NCI-H2227 treated with DMSO at 0.1 percent for 48 hours (cell line): ENCODE measurements at regions not wholly inside any gene's neighbourhood (a gene's known extent, or its start where the extent isn't known, plus 50 kb on each side); places are given as distances from the start of the nearest gene placed in this dataset.
"Not testable (repeated sequence)": the region's sequence is repeated elsewhere in the genome, so short reads cannot be mapped to it uniquely, and the experiment has no call there.

Experiments
- DNase-seq: peaks from one replicate; lab custom pipeline; 2025; lab: John Stamatoyannopoulos, UW

DNA sequence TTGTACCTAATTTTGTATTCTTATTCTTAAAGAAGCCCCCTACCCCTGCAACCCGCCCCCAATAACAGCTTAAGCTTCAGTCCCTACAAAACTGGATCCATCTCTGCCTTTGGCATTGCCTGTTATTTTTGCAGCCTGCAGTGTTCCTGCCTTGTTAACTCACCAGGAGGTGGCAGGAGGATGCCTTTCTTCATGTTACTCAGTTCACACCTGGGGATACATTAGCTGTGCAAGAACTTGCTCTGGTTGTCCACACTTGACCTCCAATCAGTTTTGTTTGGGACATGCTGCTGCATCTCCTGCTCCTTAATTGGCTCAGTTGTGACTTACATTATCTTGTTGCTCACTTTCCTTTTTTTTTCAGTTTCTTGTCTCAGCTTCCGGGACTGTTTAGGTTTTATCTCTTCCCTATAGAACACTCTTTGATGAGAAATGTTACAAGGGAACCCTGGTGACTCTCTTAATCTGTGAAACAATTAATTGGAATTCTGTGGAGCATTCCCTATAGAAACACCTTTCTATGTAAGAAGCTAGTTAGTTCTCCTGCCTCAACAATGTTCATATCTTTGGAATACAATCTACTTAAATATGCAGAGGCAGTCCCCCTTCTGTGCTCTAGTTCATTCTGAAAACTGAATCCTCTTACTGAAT lies 467.7 kb upstream of the ACO1 start:
- no peak for DNase-seq

DNA sequence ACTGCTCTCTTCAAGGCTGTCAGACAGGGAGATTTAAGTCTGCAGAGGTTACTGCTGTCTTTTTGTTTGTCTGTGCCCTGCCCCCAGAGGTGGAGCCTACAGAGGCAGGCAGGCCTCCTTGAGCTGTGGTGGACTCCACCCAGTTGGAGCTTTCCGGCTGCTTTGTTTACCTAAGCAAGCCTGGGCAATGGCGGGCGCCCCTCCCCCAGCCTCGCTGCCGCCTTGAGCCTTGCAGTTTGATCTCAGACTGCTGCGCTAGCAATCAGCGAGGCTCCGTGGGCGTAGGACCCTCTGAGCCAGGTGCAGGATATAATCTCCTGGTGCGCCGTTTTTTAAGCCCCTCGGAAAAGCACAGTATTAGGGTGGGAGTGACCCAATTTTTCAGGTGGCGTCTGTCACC lies 446.7 kb upstream of the ACO1 start:
- not testable (repeated sequence) for DNase-seq

DNA sequence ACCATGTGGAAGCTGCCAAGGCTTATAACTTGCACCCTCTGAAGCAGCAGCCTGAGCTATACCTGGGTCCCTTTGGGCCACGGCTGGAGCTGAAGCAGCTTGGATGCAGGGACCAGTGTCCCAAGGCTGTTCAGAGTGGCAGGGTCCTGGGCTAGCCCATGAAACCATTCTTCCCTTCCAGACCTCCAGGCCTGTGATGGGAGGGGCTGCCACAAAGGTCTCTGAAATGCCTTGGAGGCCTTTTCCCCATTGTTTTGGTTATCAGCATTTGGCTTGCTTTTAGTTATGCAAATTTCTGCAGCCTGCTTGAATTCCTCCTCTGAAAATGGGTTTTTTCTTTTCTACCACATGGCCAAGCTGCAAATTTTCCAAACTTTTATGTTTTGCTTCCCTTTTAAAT lies 433.7 kb upstream of the ACO1 start:
- no peak for DNase-seq

DNA sequence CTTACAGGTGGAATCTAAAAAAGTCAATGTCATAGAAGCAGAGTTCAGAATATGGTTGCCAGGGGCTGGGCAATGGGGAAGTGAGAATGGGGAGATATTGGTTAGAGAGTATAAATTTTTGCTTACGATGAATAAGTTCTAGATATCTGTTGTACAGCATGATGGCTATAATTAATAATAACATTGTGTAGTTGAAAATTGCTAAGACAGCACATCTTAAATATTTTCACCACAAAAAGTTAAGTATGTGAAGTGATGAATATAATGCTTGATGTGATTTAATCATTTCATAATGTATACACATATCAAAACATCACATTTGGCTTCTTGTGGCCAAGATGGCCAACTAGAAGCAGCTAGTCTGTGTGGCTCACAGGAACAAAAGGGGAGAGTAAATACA lies 425.9 kb upstream of the ACO1 start:
- no peak for DNase-seq

DNA sequence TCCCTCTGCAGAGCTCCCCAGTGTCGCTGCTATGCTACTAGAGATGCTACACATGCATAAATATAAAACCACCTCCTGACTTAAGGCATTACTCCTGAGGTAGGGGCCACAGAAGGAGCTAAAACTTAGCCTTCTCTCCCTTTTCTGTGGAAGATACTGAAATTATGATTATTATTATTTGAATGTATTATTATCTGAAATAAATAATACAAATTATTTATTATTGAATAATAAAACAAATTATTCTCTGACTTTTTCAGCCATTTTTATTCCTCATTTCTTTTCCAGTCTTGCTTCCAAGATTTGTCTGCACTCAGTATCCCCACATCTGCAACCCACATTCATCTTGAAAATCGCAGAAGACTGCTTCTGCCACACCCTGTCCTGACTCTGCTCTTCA lies 414.9 kb upstream of the ACO1 start:
- DNase-seq, result no peak

DNA sequence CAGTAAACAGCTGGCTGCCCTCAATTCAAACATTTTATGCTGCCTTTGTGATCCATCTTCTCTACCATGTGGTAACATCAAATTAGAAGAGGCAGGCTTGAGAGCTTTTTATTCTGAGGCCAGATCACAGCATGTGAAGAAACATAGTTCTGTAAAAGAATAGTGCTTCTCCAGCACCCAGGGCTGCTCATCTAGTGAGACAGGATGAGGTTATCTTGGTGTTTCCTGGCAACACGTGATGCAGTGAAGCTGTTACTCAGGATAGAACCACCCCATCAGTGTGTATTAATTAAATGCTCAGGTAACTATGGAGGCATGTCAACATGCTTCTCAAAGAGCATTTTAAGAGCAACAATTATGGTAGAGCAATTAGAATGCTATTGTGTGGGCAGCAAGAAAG lies 400.5 kb upstream of the ACO1 start:
- DNase-seq, result no peak

DNA sequence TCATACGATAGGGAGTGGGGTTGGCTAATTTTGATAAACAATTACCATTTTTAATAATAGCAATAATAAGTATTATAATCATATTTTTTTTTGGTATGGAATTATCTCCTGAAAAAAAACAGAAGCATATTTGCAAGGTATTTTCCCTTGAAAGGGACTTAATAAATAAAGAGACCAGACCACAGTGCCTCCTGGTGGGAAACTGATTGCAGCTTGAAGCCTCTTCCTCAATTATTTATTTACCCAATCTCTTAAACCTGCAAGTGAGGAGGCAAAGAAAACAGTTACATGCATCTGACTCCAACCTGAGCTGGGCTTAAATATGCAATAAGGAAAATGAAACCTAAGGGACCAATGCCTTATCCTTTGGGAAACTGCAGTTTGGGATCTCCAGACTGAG lies 388.1 kb upstream of the ACO1 start:
- no peak for DNase-seq

DNA sequence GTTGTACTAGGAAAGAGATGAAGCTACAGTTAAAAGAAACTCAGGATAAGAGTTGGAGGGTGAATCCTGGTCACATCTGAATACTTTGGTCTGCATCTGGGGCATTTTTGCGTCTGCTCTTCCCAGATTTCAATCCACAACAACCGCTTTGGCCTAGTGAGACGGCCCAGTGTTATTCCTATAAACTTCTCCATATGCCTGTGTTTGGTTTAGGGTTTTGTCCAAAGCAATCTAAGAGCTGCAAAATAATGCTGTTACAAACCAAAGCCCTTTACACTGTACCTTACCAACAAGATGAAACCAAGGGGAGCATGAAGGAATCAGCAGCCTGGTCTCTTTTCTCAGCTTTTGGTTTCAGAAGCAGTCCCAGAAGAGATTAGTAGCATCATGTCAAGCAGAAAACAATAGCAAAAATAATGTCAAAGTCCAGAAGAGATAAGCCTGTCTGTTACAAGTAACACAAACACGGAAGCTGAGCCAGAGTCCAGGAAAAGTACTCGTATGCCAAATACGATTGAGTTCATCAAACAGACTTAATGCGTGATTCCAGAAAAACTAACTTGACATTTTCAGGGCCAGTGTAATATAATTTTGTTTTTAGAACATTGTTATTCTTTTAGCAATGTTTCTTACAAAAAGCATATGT lies 379.9 kb upstream of the ACO1 start:
- DNase-seq, result no peak

DNA sequence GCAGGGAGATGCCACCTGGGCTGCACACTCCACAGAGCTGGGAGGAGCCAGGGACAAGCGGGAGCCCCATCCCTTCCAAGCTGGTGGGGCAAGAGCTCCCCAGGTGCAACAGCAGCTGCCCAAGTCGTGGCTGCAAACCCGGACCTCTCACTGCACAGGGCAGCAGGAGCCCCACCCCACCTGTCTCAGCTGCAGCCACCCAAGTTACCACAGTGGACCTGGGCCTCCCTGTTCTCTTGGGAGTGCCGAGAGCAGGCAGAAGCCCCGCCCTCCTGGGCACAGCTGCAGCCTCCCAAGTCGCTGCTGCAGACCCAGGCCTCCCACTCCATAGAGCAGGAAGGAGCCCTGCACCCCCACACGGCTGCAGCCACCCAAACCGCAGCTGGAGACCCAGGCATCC lies 374.1 kb upstream of the ACO1 start:
- DNase-seq, result no peak

DNA sequence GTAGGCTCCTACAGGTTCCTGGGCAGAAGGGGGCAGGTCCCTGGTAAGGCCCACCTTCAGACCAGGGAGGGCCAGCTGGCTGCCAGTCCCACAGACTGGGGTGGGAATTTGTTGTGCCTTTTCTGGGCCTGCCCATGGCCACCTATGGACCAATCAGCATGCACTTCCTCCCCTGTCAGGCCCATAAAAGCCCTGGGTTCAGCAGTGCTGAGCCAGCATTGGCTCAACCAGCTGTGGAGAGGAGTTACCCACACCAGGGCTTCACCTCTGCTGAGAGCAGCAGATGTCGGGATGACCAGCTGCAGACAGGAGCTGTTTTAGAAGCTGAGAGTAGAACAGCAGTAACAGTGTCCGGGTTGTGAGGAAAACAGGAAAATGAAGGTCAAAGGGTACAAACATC lies 373.4 kb upstream of the ACO1 start:
- DNase-seq, result no peak

DNA sequence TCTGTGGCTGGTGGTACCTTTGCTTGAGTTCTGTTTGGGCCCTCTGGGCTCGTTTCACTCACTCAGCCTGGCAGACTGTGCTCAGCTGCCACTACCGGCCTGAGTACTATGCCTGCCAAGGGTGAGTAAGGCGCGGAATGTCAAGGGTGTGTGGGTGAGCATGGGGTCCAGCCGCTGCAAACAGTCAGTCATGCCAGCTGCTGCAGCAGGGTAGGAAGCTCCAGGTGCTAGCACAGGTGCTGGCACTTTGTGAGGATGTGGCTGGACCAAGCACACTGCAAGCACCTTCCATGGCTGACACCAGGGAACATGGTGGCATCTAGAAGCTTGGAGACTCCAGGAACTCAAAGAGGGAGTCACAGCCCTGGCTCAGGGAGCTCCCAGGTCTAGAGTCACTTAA lies 368.6 kb upstream of the ACO1 start:
- no peak for DNase-seq

DNA sequence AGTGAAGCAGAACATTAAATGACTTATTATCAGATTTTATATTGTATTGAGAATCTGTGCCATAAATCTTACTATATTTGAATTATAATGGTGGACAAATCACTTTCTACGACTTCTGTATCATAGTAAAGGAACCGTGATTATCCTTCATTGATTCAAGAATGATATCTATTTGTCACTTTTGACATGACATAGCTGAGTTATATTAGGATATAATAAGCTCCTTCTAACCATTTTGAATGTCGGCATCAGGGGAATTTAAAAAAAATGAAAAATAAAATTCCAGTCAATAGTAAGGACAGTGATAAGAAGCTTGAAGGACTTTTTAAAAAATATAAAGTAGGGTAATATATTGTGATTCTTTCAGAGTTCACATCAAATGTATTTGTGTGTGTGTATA lies 338.9 kb upstream of the ACO1 start:
- DNase-seq, result no peak

DNA sequence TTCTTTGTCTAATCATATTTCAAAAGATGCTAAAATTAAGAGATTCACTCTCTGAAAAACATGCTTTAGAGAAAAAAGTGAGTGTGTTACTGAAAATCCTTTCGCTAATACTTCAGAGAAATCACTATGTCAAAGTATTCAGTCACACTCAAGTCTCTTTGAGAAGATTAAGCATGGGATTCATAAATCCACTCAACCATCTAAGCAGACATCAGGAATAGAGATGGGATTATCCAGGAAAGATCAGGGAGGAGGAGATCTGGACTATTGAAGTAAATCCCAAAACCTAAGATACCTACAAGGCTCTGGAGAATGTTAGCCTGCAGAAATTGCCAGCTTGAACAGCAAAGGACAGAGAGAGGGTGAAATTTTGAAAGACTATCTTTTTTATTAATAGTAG lies 317.2 kb upstream of the ACO1 start:
- DNase-seq, result no peak

DNA sequence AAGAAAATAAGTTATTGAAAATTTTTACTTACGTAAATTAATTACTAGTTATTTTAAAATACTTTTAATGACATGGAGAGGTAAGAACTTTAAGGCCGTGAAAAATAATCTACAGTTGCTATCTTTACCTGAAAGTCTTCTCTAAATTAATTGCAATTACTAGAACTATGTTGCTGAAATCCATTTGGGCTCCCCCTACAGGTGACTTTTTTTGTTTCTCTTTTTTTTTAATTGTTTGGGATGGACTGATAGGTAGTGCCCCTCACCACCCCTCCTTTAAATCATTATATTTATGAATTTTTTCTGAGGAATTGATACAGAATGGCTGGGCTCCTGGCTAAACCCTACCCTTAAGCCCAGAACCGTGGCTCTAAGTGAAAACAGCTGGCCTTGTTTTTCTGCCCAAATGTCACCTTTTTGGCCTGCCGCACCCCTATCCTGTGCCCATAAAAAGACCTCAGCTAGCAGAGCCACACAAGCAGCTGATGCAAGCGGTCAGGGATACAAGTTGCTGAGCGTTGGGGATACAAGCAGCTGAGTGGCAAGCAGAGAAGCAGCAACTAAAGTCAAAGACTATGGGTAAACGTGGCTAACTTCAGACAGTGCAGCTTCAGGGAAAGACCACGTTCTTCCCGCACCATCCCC lies 315.2 kb upstream of the ACO1 start:
- no peak for DNase-seq

DNA sequence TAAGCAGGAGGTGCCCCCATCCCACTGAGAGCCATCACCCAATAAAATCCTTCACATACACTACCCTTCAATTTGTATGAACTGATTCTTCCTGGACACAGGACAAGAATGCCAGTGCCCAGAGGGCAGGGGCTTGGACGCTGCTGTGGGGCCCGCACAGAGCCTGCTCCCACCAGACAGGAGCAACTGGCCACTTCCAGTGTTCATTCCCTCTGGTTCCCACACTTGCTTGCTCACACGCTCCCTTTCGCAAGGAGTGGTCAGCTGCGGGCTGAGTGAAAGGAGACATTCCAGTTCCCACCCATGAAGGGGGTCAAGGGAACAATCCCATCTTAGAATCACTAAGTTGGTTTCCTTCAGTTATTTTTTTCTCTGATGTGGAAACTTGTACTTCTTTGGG lies 314.5 kb upstream of the ACO1 start:
- DNase-seq, result no peak

DNA sequence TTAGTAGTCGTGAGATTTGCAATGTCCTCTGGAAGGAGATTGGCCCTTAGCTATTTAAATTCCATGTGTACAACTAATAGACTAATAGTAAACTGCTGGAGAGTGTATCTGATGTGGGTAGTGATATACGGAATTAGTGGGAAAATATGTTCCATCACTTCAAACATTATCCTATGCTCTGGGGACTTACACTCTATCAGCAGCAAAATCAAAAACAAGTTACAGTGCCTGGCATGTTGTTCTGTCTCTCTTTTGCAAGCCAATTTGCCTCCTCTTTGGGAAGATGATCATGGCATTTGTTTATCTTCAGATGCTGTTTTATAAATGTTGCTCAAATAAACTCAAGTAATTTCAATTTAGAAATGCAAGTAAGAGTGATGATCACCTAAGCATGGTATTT lies 311.9 kb upstream of the ACO1 start:
- DNase-seq, result no peak

DNA sequence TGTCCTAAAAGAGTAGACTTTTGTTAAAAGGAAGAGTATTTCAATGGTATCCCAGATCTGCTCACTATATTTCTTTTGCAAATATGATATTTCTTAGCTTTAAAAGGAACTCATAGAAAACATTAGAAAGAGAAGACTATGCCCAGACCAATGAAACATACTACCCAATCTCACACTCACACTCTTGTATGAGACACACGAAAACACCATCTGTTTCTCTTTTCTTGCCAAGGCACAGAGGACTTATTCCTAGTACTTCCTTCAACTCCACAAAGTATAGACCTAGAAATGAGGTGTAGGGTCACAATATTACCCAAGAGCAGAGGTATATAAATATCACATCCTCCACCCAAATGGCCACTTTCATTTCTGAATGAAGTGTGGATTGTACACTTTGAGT lies 292.4 kb upstream of the ACO1 start:
- DNase-seq, result no peak

DNA sequence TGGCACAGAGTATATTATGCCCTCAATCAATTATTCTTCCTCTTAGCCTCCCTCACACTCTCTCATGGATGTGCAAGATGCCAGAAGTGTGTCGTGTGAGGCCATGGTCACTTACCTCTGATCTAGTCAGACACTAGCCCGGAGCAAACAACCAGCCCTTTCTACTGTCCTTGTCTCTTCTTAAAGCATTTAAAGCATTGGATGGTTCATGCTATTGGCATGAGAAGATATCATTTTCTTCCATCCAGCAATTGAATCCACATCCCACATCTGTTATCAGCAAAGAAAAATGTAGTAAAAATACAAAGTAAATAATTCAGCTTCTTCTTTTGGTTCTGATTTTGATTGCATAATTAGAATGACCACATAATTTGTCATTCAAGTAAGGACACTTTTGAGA lies 267.2 kb upstream of the ACO1 start:
- DNase-seq, result no peak

DNA sequence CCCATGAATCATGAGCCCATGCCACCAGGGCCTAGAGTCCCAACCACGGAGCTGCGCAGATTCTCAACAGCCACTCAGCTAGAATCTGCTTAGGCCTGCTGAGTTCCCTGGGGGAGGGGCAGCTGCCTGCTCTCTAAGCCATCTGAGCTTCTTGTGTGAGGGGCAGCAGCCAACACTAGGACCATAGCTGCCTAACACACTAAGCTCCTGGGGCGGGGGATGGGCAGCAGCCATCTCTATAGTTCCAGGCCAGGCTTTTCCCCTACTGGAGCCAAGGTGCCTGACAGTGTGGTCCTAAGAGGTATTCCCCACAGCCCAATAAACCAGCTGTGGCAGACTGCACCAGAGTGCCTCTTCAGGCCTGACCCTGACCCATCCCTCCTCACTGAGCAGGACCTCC lies 255.9 kb upstream of the ACO1 start:
- no peak for DNase-seq

DNA sequence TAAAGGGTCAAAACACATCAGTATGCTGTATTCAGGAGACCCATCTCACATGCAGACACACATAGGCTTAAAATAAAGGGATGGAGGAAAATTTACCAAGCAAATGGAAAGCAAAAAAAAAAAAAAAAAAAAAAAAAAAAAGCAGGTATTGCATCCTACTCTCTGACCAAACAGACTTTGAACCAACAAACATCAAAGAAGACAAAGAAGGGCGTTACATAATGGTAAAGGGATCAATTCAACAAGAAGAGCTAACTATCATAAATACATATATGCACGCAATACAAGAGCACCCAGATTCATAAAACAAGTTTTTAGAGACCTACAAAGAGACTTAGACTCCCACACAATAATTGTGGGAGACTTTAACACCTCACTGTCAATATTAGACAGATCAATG lies 253.7 kb upstream of the ACO1 start:
- DNase-seq, result not testable (repeated sequence)

DNA sequence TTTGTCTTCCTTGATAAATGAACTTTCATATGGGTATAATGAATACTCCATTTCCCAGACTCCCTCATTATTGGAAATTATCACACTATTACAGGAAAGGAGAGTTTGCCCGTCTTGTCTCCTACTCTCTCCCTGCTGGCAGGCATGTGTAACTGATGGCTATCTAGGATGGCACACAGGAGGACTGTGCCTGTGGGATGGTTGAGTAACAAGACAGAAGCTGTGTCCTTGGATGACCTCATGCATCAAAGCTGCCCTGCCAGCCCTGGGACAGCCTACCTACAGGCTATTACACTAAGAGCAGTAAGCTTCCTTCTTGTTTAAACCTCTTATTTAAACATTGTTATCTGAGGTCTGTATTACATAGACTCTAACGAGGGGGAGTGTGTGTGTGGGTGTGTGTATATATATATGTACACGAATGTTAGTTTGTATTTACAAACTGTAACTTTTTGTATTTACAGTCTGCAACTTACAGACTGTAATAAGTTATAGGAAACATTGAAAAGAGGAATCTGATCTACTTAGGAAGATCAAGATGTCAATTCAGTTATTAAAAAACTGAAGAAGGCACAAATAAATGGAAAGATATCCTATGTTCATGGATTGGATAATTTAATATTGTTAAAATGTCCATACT lies 247.6 kb upstream of the ACO1 start:
- DNase-seq, result no peak

DNA sequence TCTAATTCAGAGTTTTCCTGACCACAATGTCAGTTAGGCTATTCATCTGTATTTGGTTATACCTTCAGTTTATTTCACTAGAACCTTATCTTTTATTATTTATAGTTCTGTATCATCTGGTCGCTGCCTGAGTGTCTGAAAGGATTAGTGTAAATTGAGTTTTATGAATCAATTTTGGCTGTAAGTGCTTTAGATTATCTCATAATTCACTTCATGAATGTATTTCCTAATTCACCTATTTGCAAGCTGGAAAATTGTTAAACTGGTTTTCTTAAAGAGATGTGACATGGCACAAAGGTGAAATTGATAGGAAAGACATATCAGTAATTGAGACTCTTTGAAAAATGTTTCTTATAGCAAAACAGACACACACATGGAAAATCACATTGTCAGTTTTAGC lies 242.4 kb upstream of the ACO1 start:
- no peak for DNase-seq

DNA sequence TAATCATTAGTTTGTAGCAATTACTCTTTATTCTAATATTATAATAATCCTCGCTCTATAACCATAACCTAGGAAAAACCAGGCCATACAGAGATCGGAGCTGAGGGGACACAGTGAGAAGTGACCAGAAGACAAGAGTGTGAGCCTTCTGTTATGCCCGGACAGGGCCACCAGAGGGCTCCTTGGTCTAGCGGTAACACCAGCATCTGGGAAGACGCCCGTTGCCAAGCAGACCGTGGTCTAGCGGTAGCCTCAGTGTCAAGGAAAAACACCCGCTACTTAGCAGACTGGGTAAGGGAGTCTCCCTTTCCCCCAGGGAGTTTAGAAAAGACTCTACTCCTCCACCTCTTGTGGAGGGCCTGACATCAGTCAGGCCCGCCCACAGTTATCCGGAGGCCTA lies 235.9 kb upstream of the ACO1 start:
- not testable (repeated sequence) for DNase-seq
